22Rv1 (cell line): ENCODE measurements at regions not wholly inside any gene's neighbourhood (a gene's known extent, or its start where the extent isn't known, plus 50 kb on each side); places are given as distances from the start of the nearest gene placed in this dataset.

ENCODE experiments used
- ZFX ChIP-seq: fragments of 450-650 bp; IDR thresholded peaks from 2 replicates; pipeline ENCODE4 v1.6.1; 2017; ENCODE audit warnings: antibody characterized with exemption, borderline replicate concordance
- TF ChIP-seq, protein P1 (sequence below): fragments of 450-650 bp; IDR thresholded peaks from 2 replicates; pipeline ENCODE4 v1.5.1; 2017; ENCODE audit warnings: mild to moderate bottlenecking

DNA sequence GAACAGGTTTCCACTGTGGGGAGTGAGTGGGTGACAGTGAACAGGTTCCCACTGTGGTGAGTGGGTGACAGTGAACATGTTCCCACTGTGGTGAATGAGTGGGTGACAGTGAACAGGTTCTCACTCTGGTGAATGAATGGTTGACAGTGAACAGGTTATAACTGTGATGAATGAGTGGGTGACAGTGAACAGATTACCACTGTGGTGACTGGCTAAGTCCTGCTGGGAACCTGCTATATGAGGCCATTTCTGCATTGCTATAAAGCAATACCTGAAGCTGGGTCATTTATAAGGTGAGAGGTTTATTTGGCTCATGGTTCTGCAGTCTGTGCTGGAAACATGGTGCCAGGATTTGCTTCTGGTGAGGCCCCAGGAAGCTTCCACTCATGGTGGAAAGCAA lies 637.1 kb downstream of the UQCRFS1 start:
- TF ChIP-seq, protein P1, sequence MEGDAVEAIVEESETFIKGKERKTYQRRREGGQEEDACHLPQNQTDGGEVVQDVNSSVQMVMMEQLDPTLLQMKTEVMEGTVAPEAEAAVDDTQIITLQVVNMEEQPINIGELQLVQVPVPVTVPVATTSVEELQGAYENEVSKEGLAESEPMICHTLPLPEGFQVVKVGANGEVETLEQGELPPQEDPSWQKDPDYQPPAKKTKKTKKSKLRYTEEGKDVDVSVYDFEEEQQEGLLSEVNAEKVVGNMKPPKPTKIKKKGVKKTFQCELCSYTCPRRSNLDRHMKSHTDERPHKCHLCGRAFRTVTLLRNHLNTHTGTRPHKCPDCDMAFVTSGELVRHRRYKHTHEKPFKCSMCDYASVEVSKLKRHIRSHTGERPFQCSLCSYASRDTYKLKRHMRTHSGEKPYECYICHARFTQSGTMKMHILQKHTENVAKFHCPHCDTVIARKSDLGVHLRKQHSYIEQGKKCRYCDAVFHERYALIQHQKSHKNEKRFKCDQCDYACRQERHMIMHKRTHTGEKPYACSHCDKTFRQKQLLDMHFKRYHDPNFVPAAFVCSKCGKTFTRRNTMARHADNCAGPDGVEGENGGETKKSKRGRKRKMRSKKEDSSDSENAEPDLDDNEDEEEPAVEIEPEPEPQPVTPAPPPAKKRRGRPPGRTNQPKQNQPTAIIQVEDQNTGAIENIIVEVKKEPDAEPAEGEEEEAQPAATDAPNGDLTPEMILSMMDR, result no peak
- no peak for TF ChIP-seq ZFX
